T1000 (cell line): ENCODE measurements at regions not wholly inside any gene's neighbourhood (a gene's known extent, or its start where the extent isn't known, plus 50 kb on each side); places are given as distances from the start of the nearest gene placed in this dataset.

Source experiments
- DNase-seq: peaks from one replicate; lab custom pipeline; 2025; ENCODE audit warnings: mixed read lengths; lab: John Stamatoyannopoulos, UW

DNA sequence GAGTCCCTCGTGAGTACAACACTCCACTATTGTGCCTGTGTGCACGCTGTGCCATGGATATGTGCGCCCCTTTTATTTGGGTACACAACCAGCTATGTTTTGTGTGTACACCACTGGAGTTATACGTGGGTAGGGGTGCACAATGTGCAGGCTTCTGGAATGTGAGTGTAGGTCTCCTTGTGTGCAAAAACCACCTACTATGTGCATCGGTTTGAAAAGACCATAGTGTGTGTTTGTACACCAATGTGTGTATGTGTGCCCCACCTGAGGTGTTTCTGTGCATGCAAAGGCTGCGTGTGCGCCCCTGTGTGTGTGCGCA lies 86.4 kb upstream of the ALDH1L1 start:
- DNase-seq = no peak

DNA sequence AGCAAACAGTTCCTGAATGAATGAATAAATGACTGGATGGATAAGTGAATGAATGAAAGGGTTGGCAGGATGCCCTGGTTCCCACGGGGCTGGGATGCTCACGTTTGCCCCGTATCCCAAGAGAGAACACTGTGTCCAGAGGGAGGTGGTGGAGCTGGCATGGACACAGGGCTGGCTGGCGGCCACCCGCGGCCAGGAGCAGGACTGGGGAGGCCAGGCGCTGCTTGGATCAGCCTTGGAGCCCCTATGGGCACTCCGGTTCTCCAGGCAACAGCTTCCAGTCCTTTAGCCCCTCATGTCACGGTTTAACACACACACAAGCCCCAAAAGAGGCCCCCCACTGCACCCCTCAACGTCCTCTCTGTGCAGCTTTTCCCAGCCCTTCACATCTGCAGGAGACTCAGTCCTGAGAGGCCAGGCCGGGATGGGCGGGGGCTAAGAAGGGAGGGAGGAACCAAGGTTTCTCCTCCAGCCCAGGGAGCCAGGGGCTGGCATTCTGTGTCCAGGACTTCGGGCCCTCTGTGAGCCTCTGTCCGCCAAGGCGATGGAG lies 86.0 kb upstream of the ALDH1L1 start:
- no peak for DNase-seq

DNA sequence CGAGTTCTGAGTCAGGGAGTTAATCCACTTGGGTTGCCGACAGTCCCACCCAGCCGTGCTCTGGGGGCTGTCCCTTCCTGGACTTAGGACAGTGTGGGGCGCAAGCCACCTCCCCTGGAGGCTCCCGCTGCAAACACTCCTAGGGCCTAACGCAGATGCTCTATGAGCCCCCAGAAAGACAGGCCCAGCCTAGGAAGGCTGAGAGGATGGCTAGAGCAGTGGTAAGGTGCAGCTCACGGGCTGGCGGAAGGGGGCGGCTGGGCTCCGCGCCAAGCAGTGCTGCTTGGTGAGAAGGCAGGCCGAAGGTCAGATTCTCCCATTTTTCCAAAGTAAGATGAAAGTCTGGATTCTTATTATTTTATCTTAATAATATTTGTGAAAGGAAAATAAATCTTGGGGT lies 84.6 kb upstream of the ALDH1L1 start:
- no peak for DNase-seq

DNA sequence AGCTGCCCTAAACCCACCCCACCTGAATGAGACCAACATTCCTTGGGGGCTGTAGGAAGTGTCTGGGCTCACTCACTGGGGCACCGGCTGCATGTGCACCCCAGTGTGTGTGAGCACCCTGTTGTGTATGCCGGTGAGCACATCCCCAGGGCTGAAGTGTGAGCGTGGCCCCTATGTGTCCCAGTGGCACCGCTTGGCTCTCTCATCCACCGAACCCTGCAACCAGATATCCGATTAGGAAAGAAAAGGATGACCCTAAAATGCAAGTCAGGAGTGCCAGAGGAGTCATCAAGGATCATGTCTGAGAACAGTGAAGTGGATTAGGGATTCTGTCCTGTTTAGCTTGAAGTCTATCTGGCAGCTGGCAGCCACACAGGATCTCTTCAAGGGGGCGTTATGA lies 84.0 kb upstream of the ALDH1L1 start:
- DNase-seq = no peak

DNA sequence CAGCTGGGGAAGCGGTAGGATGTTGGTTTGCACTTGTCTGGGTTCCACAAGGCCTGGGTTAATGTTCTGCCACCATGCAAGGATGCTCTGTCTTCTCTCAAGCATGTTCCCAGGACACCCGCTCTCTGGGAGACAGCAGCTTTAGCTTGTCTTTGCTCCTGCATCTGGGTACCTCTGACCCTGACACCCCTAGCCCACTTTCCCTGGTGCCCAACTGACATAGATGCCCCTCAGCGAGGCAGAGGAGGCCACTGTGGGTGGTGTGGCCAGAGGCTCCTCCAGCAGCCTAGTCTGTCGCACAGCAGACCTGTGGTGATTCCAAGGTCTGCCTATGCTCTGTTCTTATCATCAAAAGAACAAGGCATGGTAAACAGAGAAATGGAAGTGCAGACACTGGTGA lies 83.6 kb upstream of the ALDH1L1 start:
- no peak for DNase-seq

DNA sequence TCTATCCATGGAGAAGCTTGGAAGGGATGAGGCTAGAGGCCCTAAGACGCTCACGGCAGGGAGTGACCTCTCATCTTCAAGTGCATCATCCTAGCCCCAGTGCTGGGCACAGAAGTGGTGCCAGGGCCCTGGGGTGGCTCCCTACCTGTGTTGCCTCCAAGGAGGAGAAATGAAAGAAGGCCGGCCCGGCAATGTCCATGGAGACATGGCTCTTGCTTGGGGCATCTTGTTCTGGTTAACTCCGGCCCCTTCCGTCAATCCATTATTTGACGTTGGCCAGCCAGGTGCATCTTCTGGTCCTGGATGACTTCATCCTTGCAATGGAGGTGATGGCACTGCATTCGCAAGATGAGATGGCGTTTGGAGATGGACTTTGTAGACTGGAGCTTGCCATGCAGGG lies 83.2 kb upstream of the ALDH1L1 start:
- no peak for DNase-seq

DNA sequence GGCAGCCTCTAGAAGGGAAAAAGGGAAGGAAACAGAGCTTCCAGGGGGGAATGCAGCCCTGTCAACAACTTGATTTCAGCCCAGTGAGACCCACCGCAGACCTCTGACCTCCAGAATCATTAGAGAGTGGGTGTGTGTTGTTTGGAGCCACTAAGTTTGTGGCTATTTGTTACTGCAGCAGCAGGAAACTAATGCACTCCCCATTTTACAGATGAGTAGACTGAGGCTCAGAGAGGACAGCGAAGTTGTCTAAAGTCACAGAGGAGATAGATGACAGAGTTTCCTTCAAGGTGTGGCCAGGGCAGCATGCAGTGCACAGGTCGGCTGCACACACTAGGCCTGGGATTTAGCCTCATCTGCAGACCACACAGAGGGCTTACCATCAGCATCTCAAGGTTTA lies 81.8 kb upstream of the ALDH1L1 start:
- DNase-seq = no peak

DNA sequence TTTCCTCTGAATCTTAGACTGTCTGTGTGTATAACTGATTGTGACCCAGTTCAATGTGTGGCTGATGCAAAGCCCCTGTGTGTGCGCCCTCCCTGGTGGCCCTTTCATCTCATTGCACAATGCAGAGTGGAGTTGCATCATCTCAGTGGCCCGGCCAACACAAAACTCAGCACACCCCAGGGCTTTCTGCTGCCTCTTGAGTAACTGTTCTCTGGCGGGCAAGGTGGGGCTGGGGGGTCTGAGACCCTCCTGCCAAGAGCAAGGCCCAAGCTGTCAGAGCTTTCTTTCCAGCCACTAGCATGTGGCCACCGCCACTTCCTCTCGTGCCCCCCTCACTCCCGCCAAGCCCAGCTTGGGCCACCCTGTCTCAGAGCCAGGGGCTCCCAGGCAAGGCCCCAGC lies 80.7 kb upstream of the ALDH1L1 start:
- DNase-seq = no peak

DNA sequence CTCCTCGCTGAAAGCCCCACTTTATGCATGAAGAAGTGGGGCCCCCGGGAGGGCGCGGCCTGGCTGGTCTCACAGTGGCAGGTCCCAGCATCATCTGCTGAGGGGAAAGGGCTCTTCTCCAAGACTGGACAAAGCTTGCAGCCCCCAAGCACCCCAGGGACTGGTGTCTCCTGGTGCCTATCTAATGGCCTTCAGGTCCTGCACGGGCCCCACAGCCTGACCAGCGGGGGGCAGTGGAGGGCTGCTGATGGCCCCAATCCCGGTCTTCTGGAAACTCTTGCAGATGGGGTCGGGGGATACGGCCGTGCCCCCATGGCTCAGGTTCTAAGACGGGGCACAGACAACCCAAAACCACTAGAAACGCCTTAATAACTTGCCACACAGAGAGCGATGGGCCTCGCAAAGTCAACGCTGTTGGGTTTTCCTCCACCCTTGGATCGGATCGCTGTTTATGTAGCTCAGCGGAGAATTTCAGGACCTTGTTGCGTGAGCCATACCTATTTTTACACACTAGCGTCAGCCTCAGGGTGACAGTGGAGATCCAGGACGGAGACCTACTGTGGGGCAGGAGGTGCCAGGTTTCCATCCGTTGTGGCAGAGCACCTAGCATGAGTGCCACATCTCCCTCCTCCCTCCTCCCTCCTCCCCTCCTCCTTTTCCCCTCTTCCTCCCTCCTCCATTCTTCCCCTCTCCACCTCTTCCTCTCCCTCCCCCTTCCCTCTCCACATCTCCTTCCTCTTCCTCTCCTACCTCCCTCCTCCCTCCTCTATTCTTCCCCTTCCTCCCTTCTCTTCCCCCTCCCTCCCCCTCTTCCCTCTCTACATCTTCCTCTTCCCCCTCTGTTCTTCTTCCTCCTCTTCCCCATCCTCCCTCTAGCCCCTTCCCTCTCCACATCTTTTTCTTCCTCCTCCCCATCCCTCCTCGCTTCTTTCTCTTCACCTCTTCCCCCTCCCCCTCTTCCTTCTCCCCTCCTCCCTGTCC lies 79.3 kb upstream of the ALDH1L1 start:
- DNase-seq = no peak

DNA sequence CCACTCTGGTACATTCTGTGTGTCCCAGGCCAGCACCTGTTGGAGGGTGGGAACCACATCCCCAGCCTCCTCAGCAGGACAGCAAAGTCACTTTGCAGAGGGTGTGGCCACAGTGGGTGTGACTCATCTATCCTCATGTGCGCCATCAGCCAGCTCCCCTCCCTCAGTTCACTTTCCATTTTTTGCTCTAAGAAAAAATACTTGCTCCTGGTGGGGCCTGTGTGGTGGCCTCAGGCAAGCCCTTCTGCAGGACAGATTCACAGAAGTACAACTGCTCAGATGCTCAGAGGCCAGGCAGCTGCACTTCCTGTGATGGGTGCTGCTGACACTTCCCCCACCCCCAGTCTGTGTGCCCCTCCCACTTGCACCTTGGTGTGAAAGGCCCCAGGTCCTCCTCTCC lies 78.3 kb upstream of the ALDH1L1 start:
- no peak for DNase-seq

DNA sequence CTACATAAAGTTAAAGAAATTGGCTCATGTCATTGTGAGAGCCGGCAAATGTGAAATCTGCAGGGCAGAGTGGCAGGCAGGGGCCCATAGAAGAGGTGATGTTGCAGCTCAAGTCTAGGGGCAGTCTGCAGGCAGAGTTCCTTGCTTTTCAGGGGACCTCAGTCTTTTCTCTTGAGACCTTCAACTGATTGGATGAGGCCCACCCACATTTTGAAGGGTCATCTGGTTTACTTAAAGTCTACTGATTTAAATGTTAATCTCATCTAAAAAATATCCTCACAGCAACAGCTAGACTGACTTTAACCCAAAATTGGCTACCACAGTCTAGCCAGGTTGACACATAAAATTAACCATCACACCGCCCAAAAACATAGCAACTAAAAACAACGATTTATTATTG lies 77.6 kb upstream of the ALDH1L1 start:
- no peak for DNase-seq

DNA sequence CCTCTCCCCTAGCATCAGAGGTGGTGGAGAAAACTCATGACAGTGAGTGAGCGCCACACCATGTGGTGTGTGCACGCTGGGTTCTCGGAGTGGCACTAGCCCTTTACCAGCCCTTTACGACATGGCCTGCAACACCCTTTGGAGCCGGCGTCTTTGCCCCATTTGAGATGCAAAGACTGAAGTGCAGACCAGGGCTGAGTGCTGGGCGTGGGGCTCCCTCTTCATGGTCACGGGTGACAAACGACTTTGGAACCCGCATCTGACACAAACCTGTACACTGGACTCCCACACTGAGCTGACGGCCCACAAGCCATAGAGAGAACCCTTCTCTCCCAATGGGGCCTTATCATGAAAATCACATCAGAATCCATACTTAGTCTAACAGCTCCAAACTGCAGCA lies 76.8 kb upstream of the ALDH1L1 start:
- DNase-seq = no peak

DNA sequence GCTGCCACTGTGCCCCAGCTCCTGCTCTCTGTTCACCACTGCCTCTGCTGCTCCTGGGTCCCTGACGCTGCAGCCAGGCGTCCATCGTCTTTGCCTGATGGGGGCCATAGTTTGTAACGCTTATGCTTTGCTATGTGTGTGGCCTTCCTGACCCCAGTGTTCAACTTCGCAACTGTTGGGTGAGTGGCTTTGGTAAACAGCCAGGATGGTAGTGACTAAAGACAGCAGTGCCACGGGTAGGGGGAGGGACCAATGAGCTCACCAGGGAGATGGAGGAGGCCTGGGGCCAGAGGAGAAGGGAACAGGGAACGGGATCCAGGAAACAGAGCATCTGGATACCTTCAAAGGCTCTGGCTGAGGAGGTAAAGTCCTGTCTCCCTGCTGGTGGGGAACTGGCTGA lies 75.9 kb upstream of the ALDH1L1 start:
- no peak for DNase-seq

DNA sequence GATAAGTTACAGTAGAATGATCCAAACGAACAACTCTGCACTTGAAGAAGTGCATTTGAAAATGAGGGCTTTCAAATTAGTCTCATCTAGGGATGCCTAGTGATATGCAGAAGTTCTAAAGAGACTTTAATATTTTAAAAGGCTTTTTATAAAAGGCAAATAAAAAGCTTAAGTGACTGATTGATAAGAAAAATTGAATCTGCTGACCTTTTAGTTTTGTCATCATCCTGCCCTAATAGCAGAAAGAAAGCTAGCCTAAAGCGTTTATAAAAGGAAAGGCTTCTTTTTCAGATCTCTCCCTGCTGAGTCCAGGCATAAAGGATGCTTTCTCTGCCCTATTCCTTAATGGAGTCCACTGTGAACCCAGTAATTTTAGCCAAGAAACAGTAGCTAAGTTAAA lies 72.7 kb upstream of the ALDH1L1 start:
- DNase-seq = no peak

DNA sequence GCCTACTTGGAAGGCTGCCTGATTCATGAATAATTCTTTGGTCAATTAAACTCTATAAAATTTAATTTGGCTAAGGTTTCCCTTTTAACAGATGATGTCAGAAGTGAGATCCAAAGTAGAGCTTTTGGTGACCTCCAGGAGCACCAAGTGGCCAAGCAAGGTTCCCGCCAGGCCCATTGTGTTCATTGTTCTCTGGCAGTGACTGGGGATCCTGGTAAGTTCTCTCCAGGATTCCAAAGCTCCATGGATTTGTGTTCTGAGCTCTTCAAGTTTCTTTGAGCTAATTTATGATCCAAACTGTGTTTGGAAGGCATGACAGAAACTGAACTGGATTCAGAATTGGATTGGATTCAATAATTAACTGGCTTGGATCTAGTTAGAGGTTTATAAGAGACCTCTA lies 72.0 kb upstream of the ALDH1L1 start:
- DNase-seq = no peak

DNA sequence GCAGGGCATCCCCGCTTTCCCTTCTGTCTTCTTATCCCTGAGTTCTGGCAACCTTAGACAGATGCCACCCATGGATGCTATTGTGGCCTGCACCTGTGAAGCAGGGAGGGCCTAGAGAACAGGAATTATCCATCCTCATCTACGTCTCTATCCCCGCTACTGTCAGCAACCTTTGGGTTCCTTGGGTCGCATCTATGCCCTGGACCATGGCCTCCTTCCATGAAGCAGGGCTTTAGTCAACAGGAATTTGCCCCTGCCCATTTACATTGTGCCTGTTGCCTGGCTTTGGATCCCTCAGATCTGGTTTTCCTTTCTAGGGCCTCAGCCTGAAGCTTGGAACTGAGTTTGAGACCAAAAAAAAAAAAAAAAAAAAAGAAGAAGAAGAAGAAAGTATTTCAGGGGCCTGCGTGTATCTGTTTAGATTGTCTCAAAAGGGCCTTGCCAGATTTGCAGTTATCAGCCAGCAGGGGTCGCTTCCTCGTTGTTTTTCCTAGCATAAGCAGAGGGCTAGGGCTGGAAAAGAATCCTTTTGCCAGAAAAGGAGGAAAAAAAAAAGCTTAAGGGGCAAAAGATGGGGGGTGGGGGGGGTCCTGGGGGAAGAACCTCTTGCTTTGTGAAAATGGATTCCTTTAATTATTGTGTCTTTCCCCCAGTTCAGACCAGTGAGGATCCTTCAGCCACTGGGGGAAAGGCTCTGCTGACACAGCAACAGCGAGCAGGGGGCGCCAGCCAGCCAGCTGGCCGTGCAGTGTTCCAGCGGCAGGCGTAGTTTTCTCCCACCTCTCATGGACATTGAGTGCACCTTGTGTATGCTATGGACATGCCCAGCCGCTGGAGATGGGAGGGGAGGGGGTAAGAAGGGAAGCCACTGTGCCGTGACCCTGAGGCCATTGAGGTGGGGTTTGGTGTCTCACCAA lies 65.7 kb upstream of the ALDH1L1 start:
- no peak for DNase-seq
